ENCODE measurements at regions not wholly inside any gene's neighbourhood (a gene's known extent, or its start where the extent isn't known, plus 50 kb on each side); places are given as distances from the start of the nearest gene placed in this dataset.
A peak's percentile ranks its signal among the peaks of the same experiment; 100 is the strongest.
"Not testable (repeated sequence)": the region's sequence is repeated elsewhere in the genome, so short reads cannot be mapped to it uniquely, and the experiment has no call there.

DNA sequence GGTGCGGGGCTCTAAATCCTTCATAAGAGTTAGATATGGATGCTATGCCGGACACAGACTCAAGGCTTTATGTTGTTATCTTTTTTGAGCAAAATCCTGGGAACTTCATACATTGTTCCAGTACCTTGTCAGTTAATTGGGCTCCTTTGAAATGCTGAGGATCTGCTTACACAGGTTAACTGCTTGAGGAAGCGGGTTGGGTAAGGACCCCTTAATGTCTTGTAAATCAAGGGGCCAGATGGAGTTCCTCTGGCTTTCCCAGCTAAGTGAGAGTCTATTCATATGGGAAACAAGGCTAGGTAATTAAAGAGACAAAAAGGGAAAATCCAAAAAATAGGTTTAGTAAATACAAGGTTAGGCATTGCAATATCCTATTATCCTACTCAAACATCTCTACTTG is 141.5 kb downstream of the OR2B2 start:
- peak in 1 of 2 experiments; percentile 21 for DNase-seq

DNA sequence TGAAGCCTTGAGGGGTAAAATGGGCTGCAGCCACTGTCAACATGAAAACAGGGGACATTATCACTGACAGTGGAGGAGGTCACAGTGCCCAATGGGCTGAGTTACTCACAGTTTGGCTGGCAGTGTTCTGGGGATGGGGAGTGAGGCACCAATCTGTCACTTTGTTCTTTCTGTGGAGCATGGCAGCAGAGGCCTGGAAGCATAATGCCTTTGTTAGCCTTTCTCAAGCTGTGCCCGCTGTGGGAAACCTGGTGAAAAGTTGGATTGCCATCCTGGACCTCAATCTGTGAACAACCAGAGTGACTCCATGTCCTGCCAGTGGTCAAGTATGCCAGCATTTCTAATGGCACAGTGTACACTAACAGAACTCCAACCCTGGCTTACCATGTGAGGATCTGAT is 143.6 kb downstream of the OR2B2 start:
- no peak for DNase-seq

DNA sequence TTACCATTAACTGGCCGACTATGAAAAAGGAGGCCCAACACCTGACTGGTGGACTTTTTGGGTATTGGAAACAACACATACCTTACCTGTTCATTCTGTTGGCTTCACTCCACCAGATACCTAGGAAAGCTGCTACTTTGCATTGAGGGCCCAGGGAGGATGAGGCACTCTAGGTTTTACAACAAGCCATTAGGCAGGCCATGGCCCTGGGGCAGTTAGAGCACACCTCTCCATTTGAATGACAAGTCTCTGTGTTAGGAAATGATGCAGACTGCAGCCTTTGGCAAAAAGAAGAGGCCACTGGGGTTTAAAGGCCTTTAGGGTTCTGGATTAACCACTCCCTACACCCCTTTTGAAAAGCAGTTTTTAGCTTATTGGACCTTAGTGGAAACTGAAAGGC is 144.3 kb downstream of the OR2B2 start:
- DNase-seq = no peak

DNA sequence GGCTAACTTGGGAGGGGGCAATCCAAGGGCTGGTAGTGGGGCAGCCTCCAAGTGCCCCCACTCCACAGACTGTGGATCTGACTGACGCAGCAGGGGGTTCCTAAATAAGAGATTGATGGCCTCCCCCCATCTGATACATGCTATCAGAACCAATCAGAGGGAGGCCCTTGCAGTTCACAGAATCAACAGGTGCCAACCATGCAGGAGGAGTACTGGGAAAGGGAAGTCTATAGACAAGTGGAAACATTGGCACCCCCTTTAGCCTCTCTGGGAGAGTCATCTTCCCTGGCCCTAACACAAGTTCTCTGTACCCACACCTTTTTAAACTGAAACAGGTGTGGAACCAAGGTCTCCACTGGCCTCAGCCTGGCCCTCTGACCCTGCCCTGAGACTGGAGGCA is 145.8 kb downstream of the OR2B2 start:
- no peak for DNase-seq

DNA sequence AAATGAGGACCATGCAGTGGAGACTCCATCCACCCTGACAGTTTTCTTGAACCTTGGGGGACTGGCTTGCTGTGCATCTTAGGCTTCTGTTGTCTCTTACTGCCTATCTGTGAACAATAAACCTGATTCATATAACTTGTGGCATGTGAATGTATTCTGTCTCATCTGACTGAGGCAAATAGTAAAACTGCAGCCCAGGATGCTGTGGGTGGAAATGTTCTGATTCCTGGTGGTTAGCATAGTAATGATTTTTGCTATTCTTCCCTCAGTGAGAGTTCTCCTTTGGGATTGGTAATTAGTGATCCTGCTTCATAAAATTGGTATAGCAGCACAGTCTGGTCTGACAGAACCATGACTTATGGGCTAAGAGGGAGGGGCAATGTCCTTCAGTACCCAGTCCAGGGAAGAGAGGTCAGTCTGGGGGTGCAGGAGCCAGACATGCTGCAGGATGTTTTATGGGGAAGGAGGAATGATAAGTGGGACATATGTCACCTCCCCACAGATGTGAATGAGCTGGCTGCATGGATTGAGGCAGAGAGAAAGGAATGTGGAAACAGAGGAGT is 147.1 kb downstream of the OR2B2 start:
- no peak for DNase-seq

DNA sequence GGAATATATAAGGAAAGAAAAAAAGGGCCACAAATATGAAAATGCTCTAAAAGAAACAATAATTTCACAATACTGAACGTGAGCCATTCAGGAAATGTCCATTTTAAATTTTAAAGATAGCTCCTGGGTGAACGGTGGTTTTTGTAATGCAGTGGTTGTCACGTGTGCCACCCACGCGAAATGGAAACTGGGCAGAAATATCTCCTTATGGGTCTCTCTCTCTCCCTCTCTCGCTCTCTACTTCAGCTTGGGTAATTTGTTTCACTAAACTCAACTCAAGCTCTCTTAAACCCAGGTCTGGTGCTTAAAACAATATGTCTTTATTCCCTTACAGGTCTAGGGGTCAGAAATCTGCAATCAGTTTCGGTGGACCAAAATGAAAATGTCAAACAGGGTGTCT is 150.8 kb downstream of the OR2B2 start:
- DNase-seq = no peak

DNA sequence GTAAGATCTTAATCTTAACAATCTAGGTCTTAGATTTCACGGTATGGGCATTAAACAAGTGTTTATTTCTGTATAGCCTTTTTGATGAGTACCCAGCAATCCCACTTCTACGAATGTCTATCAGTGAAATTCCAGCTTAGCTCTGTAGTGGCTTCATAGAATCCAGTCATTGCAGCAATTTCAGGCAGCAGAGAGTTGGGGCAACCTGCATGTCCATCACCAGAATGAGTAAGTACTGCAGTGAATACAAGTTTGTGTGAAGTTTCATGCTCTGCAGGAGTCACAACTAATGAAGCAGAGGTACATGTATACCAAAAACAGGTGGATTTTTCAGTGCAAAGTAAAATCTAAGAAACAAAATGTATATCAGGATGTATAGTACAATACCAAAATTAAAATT is 151.7 kb downstream of the OR2B2 start:
- DNase-seq = no peak

DNA sequence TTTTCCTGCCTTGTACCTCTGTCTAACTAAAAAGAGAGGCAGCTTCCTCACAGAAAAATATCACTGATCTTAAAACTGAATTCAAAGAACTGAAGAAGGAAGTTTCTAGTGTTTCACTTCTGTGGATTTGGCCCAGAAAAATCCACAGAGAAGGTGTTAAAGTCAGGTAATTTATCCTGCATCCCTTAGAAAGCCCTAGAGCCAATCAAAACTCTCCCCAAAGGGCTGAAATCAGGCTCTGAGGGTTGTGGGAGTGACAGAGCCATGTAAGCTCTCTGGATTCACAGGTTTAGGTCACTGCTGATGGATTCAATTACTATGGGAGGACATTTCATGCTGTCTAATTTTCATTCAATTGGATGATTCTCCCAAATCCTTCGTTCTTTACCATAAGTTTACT is 152.3 kb downstream of the OR2B2 start:
- DNase-seq = no peak

DNA sequence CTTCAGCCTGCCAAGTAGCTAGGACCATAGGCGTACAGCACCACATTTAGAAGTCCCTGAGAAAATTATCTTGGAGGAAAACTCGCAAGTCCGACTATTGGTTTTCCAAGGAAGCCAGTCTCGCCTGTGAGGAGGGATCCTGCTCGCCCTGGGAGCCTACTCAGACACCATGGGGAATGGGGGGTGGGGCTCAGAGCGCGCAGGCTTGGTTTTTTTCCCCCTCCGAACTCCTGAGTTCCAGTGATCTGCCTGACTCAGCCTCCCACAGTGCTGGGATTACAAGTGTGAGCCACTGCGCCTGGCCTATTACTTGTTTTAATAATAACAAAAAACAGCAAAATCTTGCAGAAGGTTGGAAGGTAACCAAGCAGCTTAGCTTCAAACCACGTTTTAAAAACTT is 153.7 kb downstream of the OR2B2 start:
- no peak for DNase-seq

DNA sequence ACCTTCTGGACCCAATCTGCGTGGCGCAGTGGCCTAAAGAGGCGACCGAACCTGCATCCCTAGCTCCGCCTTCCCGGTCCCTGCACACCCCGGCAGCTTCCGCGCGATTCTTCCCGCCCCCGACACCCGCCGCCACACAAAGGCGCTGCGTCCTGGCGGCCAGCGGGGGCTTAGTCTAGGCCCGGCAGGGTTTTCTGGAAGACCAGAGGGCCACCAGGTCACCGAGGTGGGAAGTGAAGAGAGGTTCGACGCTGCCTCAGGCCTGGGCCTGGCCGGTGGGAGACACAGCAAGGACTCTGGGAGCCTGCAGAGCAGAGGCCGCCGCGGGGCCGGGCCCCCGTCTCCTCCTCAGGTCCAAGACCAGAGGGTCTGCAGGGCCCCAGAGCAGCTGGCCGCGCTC is 154.9 kb downstream of the OR2B2 start:
- DNase-seq = no peak

DNA sequence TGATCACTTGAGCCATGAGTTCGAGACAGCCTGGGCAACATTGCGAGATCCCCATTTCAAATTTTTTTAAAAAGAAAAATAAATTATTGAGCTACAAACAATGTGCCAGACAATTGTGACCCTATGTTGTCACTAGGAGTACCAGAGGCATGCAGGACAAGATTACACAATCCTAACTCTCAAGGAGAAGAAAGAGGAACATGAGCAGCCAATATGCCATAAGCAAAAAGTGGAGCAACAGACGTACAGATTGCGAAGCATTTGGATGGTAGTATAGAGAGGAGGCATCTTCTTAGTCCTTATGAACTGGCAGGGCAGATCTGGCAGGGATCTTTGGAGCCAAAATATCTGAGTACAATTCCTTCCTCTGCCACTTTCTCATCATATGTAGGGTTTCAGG is 156.4 kb downstream of the OR2B2 start:
- no peak for DNase-seq

DNA sequence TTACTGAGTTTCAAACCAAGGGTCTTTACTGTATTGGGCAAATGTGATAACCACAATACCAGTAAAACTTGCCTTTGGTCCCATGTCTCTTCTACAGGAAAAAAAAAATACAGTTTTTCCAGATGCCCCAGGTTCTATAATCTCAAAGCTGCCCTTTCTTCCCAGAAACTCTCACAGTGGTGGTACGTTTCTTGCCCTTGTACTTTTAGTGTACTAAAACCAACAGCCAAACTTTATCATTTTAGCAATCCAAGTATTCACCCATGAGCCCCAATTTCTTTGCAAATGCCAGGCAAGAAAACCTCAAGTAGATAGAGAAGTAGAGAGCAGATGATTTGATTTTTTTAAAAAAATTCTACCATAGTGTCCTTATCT is 157.8 kb downstream of the OR2B2 start:
- DNase-seq = peak in 1 of 2 experiments; percentile 21

DNA sequence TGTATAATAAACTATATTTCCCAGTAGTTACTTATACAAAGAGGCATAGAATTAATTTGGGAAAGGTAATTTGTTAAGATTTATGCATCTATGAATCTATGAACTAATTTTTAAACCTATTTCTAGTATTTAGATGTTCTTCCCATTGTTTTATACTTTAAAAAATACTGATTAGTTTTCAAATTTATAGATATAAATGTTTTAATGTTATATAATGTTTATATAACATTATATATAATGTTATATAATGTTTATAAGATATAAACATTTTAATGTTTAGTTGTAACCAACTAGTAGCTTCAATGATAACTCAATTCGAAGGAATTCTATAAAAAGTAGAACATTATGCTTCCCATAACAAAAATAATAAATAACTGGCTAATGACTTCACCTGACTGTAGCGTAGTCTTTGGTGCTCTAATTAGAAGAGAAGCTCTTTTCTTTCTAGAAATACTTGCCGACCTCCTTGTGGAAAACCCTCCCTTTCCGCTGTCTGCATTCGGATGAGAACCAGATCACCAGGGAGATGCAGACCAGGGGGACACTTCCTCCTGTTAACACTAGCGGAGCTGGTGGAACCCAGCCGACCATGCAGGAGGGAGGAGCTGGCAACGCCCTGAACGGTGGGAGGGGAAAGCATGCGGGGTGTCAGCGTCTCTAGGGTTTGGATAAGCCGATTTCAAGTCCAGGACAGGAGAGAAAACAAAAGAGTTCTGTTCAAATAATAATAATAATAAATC is 158.4 kb downstream of the OR2B2 start:
- peak; percentile 89 to 97 for DNase-seq

DNA sequence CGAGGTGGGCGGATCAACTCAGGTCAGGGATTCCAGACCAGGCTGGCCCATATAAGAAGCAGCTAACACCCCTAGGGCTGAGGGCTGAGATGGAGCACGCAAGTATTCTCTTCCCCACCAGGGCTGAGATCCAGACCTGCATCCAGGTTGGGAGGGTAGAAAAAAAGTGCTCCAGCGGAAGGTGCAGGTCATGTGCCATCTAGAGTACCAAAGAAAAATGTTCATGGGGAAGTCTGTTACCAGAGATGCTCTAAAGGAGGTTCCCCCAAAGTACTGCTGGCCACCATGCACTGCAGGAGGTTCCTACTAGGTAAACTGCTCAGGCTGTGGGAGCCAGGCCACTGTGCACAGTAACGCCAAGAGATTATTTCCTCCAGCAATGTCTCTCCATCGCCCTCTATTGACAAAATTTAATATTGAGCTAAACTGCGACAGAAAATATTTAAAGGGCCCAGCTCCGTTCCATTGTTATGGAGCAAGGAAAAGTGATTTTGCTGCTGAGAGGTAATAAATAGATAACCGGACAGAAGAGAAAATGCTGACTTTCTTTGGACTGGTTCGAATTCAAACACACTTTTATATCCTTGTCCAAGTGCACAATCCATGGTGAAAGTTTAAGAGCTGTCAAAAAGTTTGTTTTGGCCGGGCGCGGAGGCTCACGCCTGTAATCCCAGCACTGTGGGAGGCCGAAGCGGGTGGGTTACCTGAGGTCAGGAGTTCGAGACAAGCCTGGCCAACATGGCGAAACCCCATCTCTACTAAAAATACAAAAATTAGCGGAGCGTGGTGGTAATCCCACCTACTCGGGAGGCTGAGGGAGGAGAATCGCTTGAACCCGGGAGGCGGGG is 159.9 kb downstream of the OR2B2 start:
- DNase-seq = peak; percentile 38 to 87

DNA sequence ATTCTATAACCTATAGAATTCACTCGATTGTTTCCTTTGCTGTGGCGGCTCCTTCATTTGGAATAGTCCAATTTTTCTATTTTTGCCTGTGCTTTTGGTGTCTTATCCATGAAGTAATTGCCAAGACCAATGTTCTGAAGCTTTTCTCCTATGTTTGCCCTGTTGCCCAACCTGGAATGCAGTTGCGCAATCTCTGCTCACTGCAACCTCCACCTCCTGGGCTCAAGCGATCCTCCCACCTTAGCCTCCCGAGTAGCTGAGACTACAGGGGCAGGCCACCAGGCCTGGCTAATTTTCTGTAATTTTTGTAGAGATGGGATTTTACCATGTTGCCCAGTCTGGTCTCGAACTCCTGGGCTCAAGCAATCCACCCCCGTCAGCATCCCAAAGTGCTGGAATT is 163.5 kb downstream of the OR2B2 start:
- DNase-seq = no peak

DNA sequence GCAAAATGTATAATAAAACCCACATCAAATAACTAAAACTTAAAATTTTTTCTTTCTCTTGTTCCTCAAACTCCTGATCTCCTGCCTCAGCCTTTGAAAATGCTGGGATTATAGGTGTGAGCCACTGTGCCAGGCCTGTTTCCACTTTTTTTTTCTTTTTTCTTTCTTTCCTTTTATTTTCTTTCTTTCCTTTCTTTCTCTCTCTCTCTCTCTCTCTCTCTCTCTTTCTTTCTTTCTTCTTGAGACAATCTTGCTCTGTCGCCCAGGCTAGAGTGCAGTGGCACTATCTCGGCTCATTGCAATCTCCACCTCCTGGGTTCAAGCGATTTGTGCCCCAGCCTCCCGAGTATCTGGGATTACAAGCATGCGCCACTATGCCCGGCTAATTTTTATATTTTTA is 164.6 kb downstream of the OR2B2 start:
- DNase-seq = no peak

DNA sequence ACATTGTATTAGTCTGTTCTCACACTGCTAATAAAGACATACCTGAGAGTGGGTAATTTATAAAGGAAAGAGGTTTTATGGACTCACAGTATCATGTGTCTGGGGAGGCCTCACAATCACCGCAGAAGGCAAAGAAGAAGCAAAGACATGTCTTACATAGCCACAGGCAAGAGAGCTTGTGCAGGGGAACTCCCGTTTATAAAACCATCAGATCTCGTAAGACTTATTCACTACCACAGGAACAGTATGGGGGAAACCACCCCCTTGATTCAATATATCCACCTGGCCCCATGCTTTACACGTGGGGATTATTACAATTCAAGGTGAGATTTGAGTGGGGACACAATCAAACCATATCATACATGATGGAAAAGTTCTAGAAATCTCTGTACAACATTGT is 165.3 kb downstream of the OR2B2 start:
- DNase-seq = not testable (repeated sequence)

DNA sequence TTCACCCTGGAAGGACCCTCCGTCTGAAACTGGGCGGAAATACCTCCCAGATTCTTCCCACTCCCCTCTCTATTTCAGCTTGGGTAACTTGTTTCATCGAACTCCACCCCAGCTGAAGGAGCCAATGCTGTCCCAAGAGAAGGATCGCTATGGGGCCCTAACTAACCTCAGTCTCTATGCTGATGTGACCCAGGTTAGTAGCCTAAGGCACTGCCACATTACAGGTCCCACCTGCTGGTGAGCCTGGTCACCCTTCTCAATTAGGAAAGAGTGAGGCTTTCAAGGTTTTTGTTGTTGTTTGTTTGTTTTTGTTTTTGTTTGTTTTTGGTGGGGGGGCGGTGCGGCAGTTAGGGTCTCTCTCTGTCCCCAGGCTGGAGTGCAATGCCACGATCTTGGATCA is 168.4 kb downstream of the OR2B2 start:
- DNase-seq = no peak

DNA sequence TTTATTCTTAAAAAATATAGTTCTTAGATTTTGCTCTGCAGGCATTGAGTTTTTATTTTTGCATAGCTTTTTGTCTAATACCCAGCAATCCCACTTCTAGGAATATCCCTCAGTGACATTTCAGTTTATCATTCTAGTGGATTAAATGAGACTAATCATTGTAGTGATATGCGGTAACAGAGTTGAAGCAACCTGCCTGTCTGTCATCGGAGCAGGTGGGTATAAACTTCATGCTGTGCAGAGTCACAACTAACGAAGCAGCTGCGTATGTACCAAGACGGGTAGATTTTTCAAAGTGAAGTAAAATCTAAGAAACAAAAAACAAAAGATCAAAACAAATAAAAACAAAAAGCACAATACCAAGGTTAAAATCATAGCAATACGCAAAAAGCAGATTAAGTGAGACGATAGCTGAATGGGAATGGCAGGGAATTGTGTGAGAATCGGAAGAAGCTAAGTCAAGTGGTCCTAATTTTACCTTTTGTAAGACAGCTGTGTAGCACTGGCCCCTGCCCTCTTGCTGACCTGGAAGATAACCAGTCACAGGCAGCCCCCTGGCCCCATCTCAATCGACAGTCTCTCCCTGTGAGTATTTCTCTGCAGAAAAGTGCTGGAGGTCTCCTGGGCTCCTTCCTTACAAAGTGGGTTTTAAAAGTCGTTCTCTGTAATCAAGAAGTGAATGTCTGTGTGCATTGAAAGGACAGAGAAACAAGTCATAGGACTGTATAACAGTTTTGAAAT is 169.2 kb downstream of the OR2B2 start:
- DNase-seq = no peak

DNA sequence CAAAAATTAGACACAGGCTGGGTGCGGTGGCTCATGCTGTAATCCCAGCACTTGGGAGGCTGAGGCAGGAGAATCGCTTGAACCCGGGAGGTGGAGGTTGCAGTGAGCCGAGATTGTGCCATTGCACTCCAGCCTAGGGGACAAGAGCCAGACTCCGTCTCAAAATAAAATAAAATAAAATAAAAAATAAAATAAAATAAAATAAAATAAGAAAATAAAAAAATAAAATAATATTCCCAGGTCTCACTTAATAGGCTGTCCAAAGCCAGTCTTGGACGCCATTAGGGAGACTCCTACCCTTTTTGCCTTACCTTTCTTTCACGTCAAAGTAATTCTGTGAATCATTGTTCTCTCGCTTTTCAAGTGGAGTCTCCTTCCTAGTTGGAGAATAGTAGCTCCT is 172.3 kb downstream of the OR2B2 start:
- not testable (repeated sequence) for DNase-seq

DNA sequence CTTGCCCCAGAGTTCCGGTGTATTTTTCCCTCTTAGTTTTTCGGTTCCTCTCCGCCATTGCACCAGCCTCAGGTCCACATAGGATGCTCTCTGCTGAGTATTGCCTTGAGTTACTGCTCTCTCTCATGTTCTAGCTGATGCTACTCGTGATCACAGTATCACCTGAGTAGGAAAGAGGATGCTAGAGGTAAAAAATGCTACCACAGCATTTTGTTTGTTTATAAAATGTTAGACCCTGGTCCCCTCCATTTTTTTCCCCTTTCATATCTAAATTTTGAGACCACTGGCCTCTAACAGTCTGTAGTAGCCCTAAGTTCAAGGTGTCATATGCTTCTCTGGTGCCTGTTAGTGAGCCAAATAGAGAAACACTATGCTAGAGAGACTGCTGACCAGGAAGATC is 175.5 kb downstream of the OR2B2 start:
- no peak for DNase-seq

DNA sequence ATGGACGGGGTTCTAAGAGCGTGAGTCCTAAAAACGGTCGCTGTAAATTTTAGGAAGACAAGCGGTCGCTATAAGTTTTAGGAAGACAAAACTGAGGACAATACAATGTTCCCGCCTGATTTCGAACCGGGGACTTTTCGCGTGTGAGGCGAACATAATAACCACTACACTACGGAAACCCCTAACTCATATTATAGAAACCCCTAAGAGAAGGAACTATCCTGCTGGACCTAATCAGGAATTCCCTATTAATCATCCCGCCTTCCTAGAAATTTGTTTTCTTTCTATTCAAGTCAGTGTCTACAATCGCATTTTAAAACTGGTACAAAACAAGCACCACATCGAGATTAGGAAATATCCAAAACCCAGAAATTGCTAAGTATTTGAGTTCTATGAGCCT is 183.8 kb downstream of the OR2B2 start:
- DNase-seq = no peak

DNA sequence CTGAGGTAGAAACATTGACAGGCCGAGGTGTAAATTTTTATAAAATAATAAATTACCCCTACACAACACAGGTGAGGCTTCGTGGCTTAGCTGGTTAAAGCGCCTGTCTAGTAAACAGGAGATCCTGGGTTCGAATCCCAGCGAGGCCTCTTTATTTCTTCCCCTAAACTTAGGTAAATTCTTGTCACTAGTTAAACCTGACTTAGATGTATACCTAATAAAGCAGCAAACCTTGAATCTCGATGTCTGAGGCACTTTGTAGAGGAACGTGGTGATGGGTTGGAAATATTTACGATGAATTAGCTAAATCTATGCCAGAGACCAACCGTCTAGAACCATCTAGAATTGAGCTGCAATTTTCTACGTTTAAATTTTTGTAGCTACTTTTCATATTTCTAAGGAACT is 185.6 kb downstream of the OR2B2 start:
- DNase-seq = peak; percentile 5 to 67

Measured in NCI-H524 (cell line).